NCI-H2171 treated with DMSO at 0.1 percent for 48 hours (cell line): ENCODE measurements at regions not wholly inside any gene's neighbourhood (a gene's known extent, or its start where the extent isn't known, plus 50 kb on each side); places are given as distances from the start of the nearest gene placed in this dataset.
"Not testable (repeated sequence)": the region's sequence is repeated elsewhere in the genome, so short reads cannot be mapped to it uniquely, and the experiment has no call there.

Experiments
- DNase-seq: peaks from one replicate; lab custom pipeline; 2025; lab: John Stamatoyannopoulos, UW

DNA sequence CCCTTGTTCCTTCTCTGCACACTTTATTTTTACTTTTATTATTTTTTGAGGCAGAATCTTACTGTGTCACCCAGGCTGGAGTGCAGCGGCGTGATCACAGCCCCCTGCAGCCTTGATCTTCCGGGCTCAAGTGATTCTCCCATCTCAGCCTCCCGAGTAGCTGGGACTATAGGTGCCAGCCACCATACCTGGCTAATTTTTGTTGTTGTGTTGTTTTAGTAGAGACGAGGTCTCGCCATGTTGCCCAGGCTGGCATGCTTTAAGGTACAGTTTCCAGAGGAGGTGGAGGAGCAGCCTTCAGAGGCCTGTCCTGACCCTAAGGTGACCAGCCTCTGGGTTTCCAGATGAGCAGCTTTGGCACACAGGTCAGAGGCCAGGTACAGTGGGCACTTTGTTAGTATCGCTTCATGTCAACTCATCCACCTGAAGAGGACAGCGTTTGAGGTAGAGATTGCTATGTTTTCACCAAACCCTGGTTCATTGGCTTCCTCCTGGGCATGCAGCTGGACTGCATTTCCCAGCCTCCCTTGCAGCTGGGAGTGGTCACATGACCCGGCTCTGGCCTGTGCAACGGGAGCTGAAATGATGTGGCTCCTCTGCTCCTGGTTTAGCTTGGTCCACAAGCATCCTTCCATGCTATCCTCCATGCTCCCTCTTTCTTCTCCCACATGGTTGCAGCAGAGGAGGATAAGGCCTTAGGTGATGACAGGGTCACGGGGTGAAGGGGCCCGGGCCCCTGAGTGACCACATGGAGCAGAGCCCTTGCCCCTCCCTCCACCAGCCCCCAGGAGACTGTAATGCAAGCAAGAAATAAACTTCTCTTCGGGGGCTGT is 139.3 kb upstream of the IER5L start:
- peak; percentile 53 for DNase-seq

DNA sequence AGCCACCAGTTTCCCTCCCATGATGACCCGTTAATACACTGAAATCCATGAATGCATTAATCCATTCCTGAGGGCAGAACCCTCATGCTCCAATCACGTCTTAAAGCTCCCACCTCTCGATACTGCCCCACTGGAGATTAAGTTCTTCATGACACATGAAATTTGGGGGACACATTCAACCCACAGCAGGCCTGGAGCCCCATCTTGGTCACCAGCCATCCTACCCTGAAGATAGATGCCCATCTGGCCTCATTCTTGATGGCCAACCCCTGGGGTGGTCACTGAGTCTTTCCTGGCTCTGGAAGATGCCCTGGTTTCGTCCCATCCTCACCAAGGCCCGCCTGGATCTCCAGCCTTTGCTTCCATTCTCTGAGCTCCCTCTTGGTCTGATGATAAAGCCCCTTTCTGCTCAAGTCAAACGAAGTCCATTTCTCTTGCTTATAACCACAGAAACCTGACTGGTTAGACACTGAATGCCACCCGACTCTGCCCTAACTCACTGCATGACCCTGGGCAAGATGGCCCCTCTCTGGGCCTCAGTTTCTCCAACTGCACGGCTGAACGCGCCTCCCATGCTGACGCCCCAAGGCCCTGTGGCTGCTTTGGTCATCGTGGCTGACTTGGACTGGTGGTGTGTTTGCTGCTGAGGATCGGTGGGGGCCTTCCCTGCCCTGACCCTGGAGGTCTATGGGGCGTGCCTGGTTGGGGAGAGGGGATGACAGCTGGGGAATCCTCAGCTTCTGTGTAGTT is 138.4 kb upstream of the IER5L start:
- no peak for DNase-seq

DNA sequence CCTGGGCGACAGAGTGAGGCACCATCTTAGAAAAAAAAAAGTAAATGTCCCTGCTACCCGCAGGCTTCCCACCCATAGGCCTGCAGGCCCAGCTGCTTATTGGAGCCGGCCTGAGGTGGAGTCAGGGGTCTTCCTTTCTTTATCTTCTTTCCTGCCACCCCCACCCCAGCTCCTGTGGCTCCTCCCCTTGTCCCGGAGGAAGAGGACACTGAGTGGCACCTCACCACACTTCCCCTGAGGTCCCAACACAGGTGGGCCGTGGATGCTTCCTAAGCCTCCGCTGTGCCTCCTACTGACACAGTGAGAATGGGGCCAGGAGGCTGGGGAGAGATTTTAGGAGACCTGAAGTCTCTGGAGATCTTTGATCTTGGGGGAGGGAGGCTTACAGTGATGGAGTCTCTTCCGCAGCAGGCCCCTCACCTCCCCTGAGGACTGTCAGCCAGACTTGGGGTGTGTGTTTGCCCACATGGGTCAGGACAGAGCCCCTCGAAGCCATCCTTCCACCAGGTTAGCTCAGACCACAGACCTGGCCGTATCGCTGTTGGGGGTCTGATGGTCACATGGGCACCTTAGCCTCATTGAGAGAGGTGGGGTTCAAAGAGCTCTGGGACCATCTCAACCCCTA is 135.4 kb upstream of the IER5L start:
- no peak for DNase-seq

DNA sequence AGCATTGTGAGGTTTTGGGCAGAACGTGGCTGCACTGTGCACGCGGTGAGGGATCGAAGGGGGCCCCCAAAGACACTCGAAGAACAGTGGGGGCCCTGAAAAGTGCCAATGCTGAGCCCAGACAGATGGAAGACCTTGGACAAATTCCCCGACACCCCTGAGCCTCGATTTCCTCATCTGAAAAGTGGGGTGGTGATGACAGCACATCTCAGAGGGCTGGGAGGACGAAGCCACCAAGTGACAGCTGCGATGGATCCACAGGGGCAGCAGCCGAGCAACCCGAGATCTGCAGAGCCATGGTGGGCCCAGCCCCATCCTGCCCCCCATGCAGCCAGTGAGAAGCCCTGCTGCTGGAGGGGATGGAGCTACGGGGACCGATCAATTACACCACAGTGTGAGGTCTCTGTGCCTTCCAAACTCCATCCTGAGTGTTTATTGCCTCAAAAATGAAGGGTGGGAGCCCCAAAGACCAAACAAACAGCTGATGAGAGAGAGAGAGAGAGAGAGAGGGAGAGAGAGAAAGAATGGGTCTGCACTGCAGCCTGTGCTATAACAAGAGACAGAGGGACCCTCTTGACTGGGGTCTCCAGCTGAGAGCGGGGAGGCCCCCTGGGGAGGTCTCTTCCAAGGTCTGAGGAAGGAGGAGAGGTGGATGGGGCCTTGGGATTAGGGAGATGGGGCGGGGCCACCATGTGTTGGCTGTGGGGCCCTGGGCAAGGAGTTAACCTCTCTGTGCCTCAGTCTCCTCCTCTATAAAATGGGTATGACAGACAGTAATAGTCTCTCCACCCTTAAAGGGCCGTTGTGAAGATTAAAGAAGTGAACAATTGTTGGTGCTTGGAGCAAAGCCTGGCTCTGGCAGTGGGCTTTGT is 134.4 kb upstream of the IER5L start:
- no peak for DNase-seq

DNA sequence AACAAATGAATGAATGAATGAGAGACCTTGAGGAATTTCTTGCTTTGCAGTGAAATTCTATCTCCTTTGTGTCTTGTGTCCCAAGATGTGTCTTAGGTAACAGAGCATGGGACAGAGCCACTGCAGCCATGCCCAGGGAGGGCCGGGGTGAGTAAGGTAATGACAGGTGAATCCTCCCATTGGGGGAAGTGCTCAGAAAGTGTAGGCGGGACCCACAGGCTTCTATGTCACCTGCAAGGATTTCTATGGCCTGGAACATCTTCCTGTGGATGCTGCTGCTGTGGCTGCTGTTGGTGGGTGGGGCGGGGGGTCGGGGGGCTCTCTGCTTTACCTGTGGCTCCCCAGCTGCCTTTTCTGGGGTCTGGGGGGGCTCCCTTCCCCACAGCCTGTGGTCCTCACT is 133.6 kb upstream of the IER5L start:
- no peak for DNase-seq

DNA sequence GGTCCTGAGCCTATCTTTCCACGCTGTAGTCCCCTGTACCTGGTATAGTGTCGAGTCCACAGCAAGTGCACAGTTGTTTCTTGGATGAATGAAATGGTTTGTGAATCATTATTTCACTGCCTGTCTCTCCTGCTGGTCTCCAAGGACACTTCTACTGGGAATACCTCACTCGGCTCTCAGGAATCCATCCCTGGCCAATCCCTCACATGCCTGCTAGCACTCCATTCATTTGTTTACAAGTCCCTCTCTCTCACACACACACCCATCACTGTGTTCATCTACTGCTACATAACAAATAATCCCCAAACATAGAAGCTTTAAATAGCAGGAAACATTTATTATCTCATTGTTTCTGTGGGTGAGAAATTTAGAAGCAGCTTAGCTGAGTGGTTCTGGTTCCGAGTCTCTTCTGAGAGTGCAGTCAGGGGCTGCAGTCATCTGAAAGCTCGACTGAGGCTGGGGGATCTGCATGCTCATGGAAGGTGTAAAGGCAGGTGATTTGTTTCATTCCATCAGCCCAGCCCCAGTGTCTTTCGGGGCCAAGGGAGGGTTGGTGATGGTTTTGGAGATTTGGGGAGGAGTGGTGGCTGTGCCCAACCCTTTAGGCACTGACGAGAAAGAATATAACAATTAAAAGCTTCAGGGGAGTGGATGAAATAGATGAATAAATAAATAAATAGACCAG is 132.7 kb upstream of the IER5L start:
- DNase-seq: no peak

DNA sequence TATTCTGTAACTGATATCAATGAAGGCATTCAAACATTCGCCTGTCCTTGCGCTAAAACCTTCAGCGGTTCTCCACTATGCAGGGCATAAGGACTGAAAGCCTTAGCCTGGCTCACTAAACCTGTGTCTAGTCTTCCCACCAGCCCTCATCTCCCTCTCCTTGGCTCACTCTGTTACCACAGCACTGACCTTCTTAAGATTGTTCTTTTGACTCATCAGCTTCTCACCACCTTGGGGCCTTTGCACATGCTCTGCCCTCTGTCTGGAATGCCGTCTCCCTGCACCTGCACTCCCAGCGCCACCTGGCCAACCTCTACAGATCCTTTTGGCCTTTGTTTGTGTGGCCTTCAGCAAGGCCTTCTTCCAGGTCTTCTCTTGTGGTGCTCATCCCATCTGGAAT is 131.8 kb upstream of the IER5L start:
- DNase-seq: no peak

DNA sequence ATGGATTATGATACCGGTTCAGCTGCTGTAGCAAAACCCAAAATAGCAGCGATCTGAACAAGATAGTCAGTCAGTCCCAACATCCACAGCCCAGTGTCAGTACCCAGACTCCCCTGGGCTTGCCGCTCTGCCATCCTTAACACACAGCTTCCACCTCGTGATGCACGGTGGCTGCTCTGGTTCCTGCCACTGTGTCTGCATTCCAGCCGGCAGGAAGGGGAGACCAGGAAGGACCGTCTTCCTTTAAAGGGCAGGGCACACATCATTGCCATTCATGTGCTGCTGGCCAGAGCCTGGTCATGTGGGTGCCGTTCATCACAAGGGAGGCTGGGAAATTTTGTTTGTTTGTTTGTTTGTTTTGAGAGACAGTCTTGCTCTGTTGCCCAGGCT is 131.0 kb upstream of the IER5L start:
- DNase-seq: no peak

DNA sequence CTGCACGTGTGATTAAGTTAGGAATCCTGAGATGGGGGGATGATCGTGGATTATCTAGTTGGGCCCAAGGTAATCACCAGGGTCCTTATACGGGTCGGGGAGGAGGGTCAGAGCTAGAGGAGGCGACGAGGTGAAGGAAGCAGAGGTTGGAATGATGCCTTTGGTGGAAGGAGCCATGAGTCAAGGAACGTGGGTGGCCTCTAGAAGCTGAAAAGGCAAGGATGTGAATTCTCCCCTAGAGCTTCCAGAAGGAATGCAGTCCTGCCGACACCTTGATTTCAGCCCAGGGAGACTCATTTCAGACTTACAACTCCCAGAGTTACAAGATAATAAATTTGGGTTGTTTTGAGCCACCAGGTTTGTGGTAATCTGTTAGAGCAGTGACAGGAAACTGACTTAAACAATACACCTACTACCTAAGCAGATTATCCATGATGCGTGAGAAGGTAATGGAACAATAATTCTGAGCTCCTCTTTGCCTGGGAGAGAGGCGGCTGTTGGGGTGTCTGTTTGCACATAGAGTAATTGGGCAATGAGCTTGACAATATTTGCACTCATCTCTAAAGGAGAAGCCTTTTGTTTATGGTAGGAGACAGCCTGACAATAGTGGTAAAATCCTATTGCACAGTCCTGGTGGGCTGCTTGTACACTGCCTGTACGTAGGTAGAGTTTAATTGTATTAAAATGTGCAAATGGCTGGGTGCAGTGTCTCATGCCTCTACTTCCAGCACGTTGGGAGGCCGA is 129.3 kb upstream of the IER5L start:
- DNase-seq: no peak

DNA sequence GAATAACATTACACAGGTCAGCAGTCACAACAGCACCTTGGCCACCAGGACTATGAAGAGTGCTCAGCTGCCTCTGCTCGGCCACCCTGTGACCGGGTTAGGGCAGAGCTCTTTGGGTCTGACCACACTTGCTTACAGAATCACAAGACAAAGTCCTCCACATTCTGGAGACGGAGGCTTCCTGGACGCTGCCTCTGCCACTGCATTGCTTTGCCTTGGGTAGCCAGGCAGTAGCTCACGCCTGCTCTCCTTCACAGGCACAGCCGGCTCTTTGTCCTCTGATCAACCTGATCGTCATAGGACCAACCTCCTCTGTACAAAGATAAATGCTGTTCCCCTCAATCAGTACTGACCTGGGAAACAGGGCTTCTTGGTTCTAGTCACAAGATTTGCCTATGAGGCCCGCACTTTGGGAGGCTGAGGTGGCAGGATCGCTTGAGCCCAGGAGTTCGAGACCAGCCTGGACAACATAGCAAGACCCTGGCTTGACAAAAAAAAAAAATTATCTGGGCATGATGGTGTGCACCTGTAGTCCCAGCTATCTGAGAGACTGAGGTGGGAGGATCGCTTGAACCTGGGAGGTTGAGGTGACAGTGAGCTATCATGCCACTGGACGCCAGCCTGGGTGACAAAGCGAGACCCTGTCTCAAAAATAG is 128.4 kb upstream of the IER5L start:
- DNase-seq: no peak

DNA sequence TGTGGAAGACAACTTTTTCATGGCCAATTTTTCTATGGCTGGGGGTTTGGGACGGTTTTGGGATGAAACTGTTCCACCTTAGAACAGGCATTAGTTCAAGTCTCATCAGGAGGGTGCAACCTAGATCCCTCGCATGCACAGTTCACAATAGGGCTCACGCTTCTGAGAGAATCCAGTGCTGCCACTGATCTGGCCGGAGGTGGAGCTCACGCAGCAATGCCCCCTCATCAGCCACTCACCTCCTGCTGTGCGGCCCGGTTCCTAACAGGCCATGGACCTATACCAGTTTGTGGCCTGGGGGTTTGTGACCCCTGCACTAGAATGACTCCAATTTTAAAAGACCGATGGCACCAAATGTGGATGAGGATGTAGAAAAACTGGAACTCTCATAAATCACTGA is 127.2 kb upstream of the IER5L start:
- no peak for DNase-seq

DNA sequence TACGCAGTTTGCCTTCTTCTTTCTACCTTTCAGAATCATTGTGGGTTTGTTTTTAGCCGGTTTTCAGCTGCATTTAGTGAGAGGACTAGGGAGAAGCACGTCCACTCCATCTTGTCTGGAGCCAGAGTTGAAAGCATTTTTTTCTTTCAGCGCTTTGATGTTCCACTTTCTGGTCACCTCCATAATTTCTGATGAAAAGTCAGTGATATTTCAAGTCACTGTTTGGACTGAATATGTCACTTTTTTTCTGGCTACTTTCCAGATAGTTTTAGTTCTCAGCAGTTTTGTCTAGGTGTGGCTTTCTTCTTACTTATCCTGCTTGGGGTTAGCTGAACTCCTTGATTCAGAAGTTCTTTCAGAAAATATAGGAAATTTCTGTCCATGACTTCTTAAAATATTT is 123.9 kb upstream of the IER5L start:
- no peak for DNase-seq

DNA sequence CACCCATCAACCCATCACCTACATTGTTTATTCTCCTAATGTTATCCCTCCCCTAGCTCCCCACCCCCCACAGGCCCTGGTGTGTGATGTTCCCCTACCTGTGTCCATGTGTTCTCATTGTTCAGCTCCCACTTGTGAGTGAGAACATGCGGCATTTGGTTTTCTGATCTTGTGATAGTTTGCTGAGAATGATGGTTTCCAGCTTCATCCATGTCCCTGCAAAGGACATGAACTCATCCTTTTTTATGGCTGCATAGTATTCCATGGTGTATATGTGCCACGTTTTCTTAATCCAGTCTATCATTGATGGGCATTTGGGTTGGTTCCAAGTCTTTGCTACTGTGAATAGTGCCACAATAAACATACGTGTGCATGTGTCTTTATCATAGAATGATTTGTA is 118.1 kb upstream of the IER5L start:
- not testable (repeated sequence) for DNase-seq

DNA sequence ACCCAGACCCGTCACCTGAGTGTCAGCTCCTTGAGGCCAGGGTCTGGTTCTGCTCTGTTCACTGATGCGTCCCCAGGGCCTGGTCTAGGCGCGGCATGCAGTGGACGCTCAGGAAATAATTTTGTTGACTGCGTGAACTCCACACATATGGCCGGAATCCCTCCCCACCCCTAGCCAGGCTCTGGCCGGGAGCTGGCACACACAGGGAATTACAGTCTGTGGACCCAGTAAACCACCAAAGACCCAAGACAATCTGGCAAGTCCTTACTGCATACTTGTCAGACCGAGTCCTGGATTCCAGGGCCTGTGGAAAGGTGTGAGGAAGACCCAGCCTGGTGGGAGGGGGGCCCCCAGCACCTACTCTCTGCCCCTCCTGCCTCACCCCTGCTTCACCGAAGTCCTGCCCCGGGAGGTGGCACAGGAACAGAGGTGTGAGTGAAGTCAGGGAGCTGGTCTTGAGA is 113.0 kb upstream of the IER5L start:
- DNase-seq: no peak

DNA sequence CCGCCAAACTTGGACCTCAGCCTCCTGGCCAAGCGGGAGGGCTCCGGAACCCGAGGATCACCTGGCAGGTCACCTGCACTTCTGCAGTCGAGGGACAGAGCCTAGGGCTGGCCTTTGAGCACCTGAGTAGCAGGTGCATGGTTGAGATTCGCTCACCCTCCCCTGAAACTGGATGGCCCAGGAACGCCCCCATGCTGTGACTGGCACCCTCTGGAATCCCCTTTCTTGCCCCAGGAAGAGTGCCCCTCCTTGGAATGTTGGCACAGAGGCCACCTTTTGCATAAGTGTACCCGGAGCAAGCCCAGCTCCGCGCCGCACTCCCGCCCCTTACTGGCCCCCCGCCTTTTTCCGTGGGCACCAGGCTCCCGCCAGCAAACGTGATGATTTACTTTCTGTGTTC is 112.5 kb upstream of the IER5L start:
- DNase-seq: no peak

DNA sequence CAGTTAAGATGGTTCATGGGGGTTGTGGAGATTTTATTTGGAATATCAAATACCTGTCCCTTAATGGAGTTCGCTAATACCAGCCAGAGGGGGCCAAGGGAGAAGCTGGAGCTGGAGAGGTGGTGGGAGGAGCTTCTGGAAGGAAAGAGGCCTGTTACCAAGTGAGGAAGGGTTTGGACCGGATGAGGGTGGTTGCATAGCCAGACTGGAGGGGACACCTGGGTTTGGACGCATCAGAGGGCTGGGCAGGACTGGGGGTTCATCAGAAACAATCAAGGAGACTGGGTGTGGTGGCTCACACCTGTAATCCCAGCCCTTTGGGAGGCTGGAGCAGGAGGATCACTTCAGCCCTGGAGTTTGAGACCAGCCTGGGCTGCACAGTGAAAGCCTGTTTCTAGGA is 111.8 kb upstream of the IER5L start:
- DNase-seq: no peak

DNA sequence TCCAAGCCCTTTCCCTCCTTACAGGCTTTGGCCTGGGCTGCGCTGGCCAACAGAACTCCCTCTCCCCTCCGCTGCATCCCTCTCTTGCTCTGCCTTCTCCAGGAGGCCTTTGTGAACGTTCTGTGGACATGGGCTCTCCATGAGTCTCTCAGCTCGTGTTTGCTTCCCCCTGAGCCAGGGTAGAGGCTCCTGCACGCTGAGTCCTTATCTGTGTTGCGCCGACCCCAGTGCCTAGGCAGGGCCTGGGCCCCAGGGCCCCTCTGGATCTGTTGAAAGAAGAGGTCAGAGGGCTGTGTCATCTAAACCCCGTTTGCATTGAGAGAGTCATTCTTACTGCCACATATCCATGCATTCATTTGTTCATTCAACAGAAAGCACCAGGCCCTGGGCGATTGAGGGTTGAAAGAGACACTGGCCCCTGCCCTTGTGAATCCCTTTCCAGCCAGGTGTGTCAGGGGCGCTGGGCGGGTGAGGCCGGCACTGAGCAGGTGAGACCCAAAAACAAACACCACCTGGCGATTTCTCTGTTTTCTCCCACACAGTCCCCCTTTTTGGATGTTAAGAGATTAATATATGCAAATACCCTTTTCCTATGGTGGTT is 111.2 kb upstream of the IER5L start:
- DNase-seq: no peak

DNA sequence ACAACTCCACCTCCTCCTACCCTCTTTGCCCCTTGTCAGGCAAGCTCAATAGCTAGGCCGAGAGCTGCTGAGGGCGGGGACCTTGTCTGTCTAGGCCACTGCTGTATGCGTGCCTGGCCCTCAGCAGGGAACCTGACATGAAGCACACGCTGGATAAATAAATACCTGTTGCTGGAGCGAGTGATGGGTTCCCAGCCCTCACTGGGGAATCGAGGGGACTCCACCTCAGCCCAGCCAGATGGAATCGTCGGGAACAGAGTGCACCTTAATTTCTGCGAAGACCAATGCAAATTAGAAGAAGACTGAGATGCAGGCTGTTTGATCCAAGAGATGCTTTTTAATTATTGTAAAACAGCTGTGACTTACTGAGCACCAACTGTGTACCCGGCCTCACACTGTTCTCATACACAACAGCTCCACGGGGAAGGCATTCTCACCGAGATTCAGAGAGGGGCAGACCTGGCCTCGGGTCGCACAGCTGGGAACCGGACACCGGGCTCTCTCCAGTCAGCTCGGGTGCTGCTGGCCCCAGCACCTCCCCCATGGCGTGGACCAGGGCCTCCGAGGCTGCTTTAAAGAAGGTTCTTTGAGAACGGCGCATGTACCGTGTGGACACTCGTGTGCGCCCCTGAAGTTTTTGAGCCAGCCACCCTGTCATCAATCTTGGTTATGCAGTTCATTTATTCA is 109.7 kb upstream of the IER5L start:
- DNase-seq: peak; percentile 47
